GM21515 (cell line): ENCODE measurements at regions not wholly inside any gene's neighbourhood (a gene's known extent, or its start where the extent isn't known, plus 50 kb on each side); places are given as distances from the start of the nearest gene placed in this dataset.
A peak's percentile ranks its signal among the peaks of the same experiment; 100 is the strongest.

ENCODE experiments used
- ATAC-seq: cut with Tn5 transposase; IDR thresholded peaks from one replicate; pipeline ENCODE4 v1.9.1; 2021; ENCODE audit not compliant: unreplicated experiment

DNA sequence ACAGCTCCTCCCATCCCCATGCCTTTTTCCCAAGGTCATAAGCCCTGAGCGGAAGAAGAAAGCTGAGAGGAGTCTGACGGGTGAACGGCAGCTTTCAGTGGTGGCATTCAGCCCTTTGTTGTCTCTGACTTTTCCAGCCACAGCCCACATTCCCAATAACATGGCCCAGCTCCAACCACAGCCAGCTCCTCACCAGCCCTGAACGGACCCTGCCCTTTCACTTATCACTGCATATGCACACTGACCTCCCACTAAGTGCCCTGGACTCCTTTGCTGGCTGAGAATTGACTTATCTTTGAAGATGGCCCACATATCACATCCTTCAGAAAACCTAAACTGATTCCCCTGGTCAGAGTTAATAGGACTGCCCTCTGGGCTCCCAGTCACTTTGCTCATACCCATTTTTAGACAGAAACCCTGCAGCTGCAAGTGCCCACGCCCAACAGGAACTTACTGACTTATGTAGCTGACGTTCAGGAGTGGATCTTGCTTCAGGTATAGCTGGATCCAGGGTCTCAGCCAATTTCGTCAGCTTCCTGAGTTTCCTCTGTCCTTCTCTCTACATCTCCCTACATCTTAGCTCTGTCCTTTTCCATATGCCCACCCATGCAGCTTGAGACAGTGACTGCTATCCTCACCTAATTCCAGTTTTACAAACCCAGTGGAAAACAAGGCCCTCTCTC lies 348.5 kb upstream of the PROK2 start:
- no peak for ATAC-seq

- no peak for ATAC-seq
These were observed 347.0 kb upstream of the PROK2 start for GRCh38 chr3:72131899-72132298.

GRCh38 chr3:72130565-72130964 lies 345.6 kb upstream of the PROK2 start:
- no peak for ATAC-seq

- no peak for ATAC-seq
These were observed 344.6 kb upstream of the PROK2 start for GRCh38 chr3:72129501-72130094.

DNA sequence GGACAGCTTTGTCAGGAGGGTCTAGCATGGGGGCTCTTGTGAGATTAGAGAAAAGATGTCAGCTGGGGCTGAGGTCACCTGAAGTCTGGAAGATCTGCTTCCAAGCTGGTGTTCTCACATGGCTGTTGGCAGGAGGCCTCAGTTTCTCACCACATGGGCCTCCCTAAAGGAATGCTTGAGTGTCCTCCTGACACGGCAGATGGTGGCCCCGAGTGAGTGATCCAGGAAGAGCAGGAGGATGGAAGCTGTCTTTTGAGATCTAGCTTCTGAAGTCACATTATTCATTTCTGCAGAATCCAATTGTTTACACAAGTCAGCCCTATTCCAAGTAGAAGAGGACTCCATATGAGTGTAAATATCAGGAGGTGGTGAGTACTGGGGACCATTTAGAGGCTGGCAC lies 344.0 kb upstream of the PROK2 start:
- no peak for ATAC-seq

DNA sequence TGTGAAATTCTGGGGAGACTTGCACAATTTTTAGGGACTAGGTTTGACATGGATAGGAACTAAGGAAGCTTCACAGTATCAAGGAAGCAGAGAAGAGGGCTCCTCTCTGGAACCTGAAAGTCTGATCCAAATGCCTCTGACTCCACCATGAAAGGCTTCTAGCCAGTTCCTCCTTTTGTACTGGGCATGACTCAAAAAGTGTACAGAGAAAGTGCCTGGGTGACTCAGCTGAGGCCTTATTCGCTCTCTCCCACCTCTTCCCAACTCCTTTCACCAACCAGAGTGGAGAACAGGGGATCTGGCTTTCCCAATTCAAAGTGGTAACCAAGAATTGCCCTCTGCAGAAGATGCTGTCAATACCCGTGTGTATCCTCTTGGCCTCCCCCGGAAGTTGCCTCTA lies 342.9 kb upstream of the PROK2 start:
- ATAC-seq: no peak

GRCh38 chr3:72127224-72127612 lies 342.3 kb upstream of the PROK2 start:
- ATAC-seq: no peak

- ATAC-seq: no peak
These were observed 341.7 kb upstream of the PROK2 start for GRCh38 chr3:72126441-72127223.

GRCh38 chr3:72123908-72124441 lies 339.0 kb upstream of the PROK2 start:
- peak; percentile 46 for ATAC-seq

- ATAC-seq: peak; percentile 71
These were observed 336.1 kb upstream of the PROK2 start for GRCh38 chr3:72120806-72121778.

GRCh38 chr3:72120039-72120438 lies 335.1 kb upstream of the PROK2 start:
- ATAC-seq: no peak

- ATAC-seq: no peak
These were observed 333.7 kb upstream of the PROK2 start for GRCh38 chr3:72118628-72119027.

DNA sequence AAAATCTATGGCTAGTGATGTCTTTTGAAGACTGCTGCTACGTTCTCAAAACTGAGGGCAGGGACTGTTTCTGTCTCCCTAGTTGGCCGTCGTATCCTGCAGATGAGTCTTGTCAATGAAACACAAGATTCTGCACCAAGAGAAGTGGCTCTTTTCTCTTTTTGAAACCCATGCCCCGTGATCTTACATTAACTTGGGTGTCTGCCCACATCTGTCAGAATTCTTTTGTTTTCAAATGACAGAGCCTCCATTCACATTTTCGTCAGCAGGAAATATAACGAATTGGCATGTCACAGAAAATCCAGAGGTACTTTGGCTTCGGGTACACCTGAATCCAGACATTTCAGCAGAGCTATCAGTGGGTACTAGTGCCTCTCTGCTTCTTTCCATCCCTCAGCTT lies 331.3 kb upstream of the PROK2 start:
- ATAC-seq: no peak

- ATAC-seq: no peak
These were observed 330.4 kb upstream of the PROK2 start for GRCh38 chr3:72115307-72115706.

- ATAC-seq: no peak
These were observed 329.8 kb upstream of the PROK2 start for GRCh38 chr3:72114773-72115172.

DNA sequence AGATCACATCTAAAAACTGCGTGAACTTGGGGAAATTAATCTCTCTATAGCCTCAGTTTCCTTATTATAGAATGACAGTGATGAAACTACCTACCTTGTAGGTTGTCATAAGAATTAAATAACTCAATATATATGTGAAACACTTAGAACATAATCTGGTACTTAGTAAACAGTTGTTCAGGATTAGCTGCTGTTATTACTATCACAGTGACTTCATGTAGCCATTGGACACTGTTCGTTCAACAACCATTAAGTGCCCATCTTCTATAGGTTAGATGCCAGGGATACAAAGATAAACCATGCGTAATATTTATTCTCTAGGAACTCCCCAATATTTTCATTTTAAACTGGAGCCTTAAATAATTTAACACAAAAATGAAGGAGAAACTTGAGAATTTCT lies 329.0 kb upstream of the PROK2 start:
- ATAC-seq: no peak

- ATAC-seq: no peak
These were observed 328.6 kb upstream of the PROK2 start for GRCh38 chr3:72113564-72113963.

DNA sequence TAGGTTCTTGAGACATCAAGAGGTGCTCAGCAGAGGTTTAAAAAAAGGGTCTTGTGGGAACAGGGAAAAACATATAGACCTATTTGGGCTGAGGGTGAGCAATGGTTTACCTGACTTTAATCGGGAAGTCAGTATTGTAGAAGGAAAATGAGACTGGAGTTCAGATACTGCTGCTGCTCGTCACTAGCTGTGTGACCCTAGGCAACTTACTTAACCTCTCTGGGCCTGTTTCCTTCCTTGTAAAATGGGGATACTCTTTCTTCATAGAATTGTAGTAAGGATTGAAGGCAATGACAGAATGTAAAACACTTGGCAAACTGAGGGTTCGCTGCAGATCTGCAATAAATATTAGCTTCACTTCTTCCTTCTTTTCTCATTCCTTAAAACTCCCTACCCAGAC lies 327.5 kb upstream of the PROK2 start:
- ATAC-seq: no peak

GRCh38 chr3:72111265-72112205 lies 326.6 kb upstream of the PROK2 start:
- ATAC-seq: no peak
